Hematopoietic multipotent progenitor cell treated with erythropoietin and hydrocortisone succinate and interleukin-3 and kit ligand, for 17 days (in vitro differentiated cells): ENCODE measurements at regions not wholly inside any gene's neighbourhood (a gene's known extent, or its start where the extent isn't known, plus 50 kb on each side); places are given as distances from the start of the nearest gene placed in this dataset.

Experiments used
- DNase-seq: peaks from one replicate; pipeline ENCODE4 v3.0.0-alpha.2; 2015; ENCODE audit warnings: low spot score

- no peak for DNase-seq
Observed at GRCh38 chr18:41621177-41621576, 333.9 kb upstream of the PIK3C3 start.

GRCh38 chr18:41618147-41618546, 336.9 kb upstream of the PIK3C3 start:
- no peak for DNase-seq

GRCh38 chr18:41617647-41618046, 337.4 kb upstream of the PIK3C3 start:
- DNase-seq = no peak

GRCh38 chr18:41613003-41613609, 341.9 kb upstream of the PIK3C3 start:
- no peak for DNase-seq

GRCh38 chr18:41604964-41605363, 350.1 kb upstream of the PIK3C3 start:
- DNase-seq = no peak

GRCh38 chr18:41602034-41602433, 353.0 kb upstream of the PIK3C3 start:
- no peak for DNase-seq

GRCh38 chr18:41600693-41601391, 354.2 kb upstream of the PIK3C3 start:
- no peak for DNase-seq

GRCh38 chr18:41599466-41599865, 355.6 kb upstream of the PIK3C3 start:
- DNase-seq = no peak

- no peak for DNase-seq
Observed at GRCh38 chr18:41594582-41594981, 360.5 kb upstream of the PIK3C3 start.

- DNase-seq = no peak
Observed at GRCh38 chr18:41593171-41593675, 361.8 kb upstream of the PIK3C3 start.

GRCh38 chr18:41587976-41588375, 367.1 kb upstream of the PIK3C3 start:
- DNase-seq = no peak

GRCh38 chr18:41585512-41585911, 369.5 kb upstream of the PIK3C3 start:
- no peak for DNase-seq

- no peak for DNase-seq
Observed at GRCh38 chr18:41579185-41579584, 375.8 kb upstream of the PIK3C3 start.

GRCh38 chr18:41577529-41577928, 377.5 kb upstream of the PIK3C3 start:
- DNase-seq = no peak

- DNase-seq = no peak
Observed at GRCh38 chr18:41576643-41577042, 378.4 kb upstream of the PIK3C3 start.

- DNase-seq = no peak
Observed at GRCh38 chr18:41569867-41570266, 385.2 kb upstream of the PIK3C3 start.

- DNase-seq = no peak
Observed at GRCh38 chr18:41561961-41562360, 393.1 kb upstream of the PIK3C3 start.

- DNase-seq = no peak
Observed at GRCh38 chr18:41558715-41559114, 396.3 kb upstream of the PIK3C3 start.

- no peak for DNase-seq
Observed at GRCh38 chr18:41553716-41554115, 401.3 kb upstream of the PIK3C3 start.

GRCh38 chr18:41548521-41549260, 406.3 kb upstream of the PIK3C3 start:
- DNase-seq = no peak

- no peak for DNase-seq
Observed at GRCh38 chr18:41545091-41545888, 409.7 kb upstream of the PIK3C3 start.

GRCh38 chr18:41543815-41544214, 411.2 kb upstream of the PIK3C3 start:
- no peak for DNase-seq
